ENCODE measurements at regions not wholly inside any gene's neighbourhood (a gene's known extent, or its start where the extent isn't known, plus 50 kb on each side); places are given as distances from the start of the nearest gene placed in this dataset.
A peak's percentile ranks its signal among the peaks of the same experiment; 100 is the strongest.

DNA sequence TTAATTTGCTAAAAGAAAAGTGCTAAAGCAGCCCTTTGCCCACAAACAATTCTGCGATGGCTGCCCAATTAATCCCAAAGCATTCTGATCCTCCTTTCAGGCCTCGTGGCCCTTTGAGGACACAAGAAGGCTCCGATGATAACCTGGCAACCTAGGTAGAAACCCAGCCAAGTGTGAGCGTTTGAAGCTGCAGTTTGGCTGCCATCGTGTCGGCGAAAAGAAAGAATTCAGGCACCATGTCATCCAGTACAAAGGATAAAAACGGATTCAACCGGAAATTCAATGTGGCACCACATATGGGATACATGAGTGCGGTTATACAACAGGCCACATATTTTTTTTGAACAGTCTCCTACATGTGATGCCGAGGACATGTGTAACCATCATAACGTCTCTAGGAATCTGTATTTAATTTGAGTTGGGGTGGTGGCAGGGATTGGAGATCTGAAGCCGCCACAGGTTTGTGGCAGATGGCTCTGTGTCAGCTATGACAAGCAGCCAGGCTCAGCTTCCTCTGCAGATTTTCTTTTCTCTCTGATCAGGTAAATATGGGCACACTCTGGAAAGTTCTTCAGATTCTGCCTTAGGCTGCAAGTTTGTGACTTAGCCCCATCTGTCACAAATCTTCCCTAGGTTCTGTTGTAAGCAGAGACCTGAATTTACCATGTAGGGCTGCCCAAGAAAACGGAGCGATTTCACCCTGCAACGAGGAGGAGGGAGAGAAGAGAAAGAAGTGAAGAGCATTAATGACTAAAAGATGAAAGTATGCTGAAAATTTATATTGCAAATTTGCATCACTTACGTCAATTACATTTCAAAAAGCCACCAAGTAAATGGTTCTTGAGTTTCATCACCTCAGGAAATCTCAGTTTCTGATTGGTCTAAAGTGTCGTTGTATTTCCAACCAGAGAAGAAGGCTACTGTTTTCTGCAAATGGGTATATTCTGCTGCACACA is 573.2 kb downstream of the ZEB2 start:
- TF ChIP-seq, protein P1, sequence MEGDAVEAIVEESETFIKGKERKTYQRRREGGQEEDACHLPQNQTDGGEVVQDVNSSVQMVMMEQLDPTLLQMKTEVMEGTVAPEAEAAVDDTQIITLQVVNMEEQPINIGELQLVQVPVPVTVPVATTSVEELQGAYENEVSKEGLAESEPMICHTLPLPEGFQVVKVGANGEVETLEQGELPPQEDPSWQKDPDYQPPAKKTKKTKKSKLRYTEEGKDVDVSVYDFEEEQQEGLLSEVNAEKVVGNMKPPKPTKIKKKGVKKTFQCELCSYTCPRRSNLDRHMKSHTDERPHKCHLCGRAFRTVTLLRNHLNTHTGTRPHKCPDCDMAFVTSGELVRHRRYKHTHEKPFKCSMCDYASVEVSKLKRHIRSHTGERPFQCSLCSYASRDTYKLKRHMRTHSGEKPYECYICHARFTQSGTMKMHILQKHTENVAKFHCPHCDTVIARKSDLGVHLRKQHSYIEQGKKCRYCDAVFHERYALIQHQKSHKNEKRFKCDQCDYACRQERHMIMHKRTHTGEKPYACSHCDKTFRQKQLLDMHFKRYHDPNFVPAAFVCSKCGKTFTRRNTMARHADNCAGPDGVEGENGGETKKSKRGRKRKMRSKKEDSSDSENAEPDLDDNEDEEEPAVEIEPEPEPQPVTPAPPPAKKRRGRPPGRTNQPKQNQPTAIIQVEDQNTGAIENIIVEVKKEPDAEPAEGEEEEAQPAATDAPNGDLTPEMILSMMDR (IDR thresholded peaks at IDR 0.05; ENCODE audit: low read depth, low read length), result no peak
- no peak overlapping the region for H3K4me3 ChIP-seq (ENCODE audit: low read depth, low read length)

DNA sequence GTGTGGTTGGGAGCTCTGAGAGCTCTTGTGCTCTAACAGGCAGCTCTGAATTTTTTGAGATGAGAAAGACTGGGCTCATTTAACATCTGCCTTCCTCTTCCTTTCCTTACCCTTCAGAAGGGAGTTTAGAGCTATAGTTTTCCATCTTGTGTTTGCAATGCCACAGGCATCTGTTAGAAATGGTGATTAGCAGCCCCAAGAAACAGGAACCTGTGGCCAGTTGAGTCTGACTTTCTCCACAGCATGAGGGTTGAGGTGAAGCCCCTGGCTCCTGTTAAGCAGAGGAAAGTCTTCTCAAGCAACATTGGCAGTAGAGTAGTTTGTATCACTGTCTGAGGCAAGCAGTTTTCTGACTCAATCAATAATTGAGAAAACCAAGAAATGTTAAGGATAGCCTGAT is 577.4 kb downstream of the ZEB2 start:
- TF ChIP-seq, protein P1 (IDR thresholded peaks at IDR 0.05; ENCODE audit: low read depth, low read length), result no peak
- H3K4me3 ChIP-seq (ENCODE audit: low read depth, low read length), result no peak overlapping the region

DNA sequence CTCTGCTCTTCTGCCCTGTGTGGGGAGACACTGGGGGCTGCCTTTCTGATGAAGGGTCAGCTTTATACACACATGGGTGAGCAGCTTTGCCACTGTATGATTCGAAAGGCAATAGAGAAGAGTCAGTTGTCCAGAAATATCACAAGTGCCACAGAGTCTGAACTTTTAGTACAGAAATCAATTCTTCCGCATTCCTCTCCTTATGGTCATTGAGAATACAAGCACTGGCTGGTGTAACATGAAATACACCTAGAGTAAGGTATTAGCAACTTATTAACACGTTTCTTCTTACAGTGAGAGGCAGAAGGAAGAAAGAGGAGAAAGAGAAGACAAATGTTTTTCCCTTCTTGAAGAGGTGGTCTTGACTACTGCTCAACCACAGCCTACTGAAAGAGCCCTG is 579.2 kb downstream of the ZEB2 start:
- no peak overlapping the region for H3K4me3 ChIP-seq (ENCODE audit: low read depth, low read length)
- TF ChIP-seq, protein P1 (IDR thresholded peaks at IDR 0.05; ENCODE audit: low read depth, low read length), result no peak

DNA sequence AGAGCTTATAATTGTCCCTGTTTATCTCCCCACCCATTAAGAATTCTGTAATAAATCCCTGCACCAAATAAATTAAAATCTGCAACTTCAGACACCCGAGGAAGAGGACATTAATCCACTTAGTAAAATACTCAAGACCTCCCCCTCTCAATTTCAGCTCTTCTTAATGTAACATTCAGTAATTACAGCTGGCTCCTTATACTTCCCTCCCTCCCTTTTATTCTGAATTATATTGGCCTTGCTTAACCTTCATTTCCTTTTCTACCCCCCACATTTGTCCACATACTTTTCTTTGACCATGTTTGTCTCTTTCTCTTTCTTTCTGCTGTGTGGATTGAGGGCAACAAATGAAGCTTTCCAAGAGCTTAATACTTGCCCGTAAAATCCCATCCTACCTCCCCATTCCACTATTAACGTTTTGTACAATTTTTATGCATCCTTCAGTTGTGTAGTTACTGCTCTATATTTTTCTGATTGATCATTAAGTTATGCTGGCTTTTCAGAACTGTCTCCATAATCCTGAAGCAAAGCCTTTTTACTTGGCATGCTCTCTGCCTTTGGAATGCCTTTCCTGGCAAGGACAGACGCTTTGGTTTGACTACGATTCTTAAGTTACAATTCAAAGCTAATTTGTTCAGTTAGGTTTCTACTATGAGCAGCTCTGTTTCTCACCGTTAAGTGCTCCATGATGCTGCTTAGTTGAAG is 580.1 kb downstream of the ZEB2 start:
- TF ChIP-seq, protein P1 (IDR thresholded peaks at IDR 0.05; ENCODE audit: low read depth, low read length), result no peak
- no peak overlapping the region for H3K4me3 ChIP-seq (ENCODE audit: low read depth, low read length)

DNA sequence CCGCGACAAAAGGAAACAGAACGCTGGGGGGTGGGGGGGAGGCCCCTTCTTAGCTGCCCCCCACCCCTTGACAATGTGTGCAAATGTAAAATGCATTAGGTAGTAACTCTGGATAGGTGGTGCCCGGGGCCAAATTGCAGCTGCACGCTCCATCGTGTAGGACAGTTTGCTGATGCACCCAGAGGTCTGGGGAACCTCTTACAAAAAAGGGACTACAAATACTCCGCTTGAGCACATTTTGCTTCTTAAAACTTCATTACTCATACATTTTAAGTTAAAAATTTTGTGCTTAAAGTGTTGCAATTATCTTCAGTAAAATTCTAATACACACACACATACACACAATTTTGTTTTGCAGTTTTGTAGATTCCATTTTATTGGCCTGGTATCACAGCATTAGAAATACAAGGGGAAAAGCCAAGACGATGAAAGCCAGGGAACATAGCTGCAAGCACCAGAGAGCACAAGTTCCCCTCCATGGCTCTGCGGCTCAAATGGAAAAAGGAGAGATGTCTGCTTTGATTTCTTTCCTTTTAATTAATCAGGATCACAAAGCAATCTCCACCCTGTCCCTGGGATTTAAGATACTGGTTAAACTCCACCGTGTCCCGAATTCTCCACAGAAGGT is 582.1 kb downstream of the ZEB2 start:
- TF ChIP-seq, protein P1 (IDR thresholded peaks at IDR 0.05; ENCODE audit: low read depth, low read length), result no peak
- H3K4me3 ChIP-seq (ENCODE audit: low read depth, low read length), result peak overlapping the region; percentile 61

DNA sequence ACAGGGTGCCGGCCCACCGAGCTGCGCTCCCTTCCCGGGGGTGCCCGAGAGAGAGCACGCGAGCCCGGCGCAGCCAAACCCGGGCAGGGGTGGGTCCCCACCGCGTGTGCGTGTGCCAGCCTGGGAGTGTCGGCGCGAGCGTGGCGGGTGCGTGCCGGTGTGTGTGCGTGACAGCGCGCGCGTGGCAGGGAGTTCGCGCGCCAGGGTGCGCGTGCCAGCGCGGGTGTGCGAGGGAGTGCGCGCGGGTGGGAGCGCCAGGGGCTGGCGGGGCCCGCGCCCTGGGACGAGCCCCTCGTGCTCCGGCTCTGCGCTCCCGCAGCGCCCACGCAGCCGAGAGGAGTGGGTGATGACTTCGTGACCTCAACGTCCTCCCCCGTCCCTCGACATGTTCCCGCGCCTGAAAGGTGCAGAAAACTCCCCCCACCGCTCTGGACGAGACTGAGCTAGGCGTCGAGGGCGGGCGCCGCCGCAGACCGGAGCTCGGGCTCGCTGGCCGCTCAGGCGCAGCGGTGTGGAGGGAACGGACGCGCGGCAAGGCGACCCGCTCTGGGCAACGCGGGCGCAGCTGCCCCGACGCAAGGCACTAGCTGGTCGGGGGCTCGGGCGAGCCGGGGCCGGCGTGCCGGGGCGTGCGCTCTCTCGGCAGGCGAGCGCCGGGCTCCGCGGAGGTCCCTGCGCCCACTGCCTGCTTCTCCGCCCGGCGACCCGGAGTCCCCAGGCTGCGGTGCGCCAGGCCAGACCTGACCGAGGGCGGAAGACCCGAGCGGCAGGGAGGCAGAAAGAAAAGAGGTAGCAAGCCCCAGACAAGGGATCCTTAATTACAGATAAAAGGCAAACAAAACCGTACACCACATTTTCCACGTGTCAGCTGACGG is 582.8 kb downstream of the ZEB2 start:
- H3K4me3 ChIP-seq (ENCODE audit: low read depth, low read length), result peak overlapping the region; percentile 61
- TF ChIP-seq, protein P1 (IDR thresholded peaks at IDR 0.05; ENCODE audit: low read depth, low read length), result no peak
